H54 (cell line): ENCODE measurements at regions not wholly inside any gene's neighbourhood (a gene's known extent, or its start where the extent isn't known, plus 50 kb on each side); places are given as distances from the start of the nearest gene placed in this dataset.

Experiments
- DNase-seq: peaks from one replicate; pipeline ENCODE4 v3.0.0; 2011; ENCODE audit warnings: low spot score, mixed read lengths; ENCODE audit not compliant: insufficient read length
- FAIRE-seq: peaks from 3 replicates; lab custom pipeline; 2011; peaks lifted over from hg19 to GRCh38; lab: Jason Lieb, UNC
- POLR2A ChIP-seq: IDR thresholded peaks from 2 replicates; pipeline ENCODE4 v1.6.1; 2011; ENCODE audit warnings: low read depth, mild to moderate bottlenecking, low read length

- FAIRE-seq (no peak), DNase-seq (no peak)
- TF ChIP-seq POLR2A = no peak
Measured at GRCh38 chr6:97656706-97657350, 373.8 kb upstream of the MMS22L start.

DNA sequence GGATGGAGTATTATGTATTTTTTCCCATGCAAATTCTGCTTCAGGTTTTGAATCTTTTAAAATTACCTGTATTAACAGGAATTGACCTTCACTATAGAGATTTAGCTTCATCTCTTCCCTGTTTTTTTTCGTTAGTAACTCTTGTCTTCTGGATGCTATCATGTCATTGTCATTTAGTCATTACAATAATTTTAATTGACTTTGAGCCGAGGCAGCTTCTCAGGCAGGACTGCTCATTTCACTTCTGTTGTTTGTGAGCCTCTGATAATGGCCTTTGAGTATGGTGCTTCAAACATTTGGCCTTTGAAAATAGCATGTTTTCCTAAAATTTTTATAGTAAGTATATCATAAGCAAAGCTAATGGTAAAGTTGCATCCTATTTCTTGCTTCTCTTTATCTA, 375.1 kb upstream of the MMS22L start:
- no peak for FAIRE-seq
- TF ChIP-seq POLR2A = no peak
- DNase-seq = no peak

GRCh38 chr6:97663252-97663651, 380.2 kb upstream of the MMS22L start:
- no peak for TF ChIP-seq POLR2A
- FAIRE-seq (no peak), DNase-seq (no peak)

DNA sequence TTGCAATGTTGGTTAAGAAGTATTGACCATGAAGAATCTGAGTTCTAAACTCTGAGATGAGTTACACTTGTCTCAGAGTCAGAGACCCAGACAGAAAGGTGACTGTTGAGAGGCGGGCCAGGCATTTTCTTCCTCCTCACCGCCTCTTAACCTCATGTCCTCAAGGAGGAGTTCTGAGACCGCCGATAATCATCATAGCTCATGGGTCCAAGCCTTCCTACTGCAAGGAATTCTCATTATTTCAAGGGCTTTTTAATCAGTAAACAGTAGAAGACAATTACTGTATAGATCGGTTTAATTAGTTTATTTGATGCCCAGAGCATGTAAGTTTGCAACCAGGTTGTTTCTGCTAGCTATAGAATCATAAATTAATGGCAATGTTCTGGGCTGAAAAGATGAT, 382.4 kb upstream of the MMS22L start:
- no peak for DNase-seq
- no peak for TF ChIP-seq POLR2A
- no peak for FAIRE-seq

DNA sequence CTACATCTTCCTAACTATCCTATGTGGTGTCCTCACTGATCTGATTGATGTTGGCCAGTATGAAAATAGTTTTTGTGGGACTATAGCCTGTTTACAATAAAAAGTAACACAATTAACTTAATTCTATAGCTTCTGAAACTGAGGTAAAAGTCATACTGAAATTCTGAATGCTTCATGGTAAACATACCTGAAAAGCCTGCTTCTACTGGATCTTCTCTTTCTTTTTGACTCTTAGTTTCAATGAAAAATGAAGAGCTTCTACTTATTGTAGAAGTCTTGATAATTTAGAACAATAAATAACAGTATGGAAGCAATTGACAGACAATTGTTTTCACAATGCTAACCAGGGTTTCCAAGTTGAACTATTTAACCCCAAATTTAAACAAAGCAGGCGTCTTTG, 383.9 kb upstream of the MMS22L start:
- no peak for FAIRE-seq
- no peak for TF ChIP-seq POLR2A

DNA sequence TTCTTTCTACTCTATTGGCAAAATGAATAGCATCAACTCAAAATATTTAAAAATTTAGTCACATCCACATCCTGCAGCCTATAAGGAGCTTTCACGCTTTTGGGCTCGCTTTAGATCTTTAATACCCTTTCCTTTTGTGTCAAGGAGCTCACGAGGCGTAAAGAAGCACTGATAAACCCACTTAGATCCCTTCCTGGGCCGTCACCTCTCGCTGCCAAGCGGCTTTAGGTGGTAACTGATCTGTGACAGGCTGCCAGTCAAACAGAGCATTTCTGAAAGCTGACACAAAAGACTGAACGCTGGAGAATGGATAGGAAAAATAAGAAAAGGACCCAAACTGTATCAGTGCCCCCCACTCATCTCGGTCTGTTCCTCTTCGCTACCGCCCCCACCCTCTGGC, 385.7 kb upstream of the MMS22L start:
- TF ChIP-seq POLR2A = no peak
- FAIRE-seq = no peak
- DNase-seq = no peak

More for the DNA sequence above, 383.9 kb upstream of the MMS22L start:
- DNase-seq = no peak

- no peak for FAIRE-seq
- DNase-seq = no peak
- no peak for TF ChIP-seq POLR2A
Measured at GRCh38 chr6:97669191-97670031, 386.4 kb upstream of the MMS22L start.

DNA sequence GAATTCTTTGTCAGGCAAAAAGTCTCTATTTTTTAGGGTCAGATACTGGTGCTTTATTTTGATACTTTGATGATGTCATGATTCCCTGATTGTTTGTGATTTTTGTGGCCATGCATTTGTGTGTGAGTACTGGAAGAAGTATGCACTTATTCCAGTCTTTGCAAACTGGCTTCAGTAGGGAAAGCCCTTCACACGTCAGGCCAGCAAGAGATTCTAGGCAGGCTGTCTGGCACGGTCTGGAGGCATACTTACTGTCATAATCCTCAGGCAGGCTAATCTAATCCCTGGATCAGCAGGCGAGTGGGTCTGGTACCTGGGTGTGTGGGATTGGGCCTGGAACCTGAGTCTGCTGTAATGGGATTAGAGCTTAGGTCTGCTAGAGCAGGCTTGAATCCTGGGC, 391.8 kb upstream of the MMS22L start:
- FAIRE-seq (no peak), DNase-seq (no peak)
- TF ChIP-seq POLR2A = no peak

GRCh38 chr6:97677626-97678025, 394.6 kb upstream of the MMS22L start:
- DNase-seq = no peak
- TF ChIP-seq POLR2A = no peak
- no peak for FAIRE-seq

GRCh38 chr6:97687916-97688315, 404.9 kb upstream of the MMS22L start:
- FAIRE-seq (no peak), DNase-seq (no peak)
- no peak for TF ChIP-seq POLR2A

- TF ChIP-seq POLR2A = no peak
- FAIRE-seq (no peak), DNase-seq (no peak)
Measured at GRCh38 chr6:97689078-97689754, 406.2 kb upstream of the MMS22L start.

DNA sequence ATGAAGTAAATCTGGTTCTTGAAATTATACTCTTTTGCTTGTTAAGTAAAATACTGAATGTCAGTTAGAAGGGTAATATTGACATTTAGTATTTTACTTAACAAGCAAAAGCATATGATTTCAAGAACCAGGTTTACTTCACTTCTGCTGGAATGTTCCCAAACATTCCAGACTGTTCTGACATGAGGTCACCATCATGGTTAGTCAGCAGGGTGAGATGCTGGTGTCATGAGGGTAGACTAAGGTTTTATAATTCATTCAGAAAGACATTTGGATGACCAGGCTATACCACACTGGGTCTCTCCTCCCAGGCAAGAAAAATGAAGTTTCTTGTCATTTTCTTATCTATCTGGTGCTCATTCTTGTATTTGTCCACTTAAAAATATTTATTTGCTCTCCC, 414.4 kb upstream of the MMS22L start:
- peak; percentile 2 for DNase-seq
- no peak for TF ChIP-seq POLR2A
- FAIRE-seq = no peak

- DNase-seq (no peak), FAIRE-seq (no peak)
- TF ChIP-seq POLR2A = no peak
Measured at GRCh38 chr6:97701801-97702200, 418.8 kb upstream of the MMS22L start.

DNA sequence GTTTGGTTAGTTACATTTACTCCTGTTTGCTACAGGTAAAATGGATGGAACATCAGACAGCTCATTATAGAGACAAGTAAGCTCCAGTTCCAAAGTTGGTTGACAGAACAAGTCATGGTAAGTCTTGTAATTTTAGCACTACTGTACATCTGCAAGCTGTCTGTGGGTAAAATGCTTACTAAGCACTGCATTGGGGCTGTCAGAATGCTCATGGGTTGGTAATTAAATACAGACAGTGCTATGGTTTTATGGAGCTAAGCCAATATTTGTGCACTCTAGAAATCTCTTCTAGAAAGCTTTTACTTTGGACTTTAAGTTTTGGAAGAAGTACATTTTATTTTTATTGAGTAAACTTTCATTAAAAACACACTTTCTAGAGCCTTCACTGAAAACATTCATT, 419.2 kb upstream of the MMS22L start:
- FAIRE-seq (no peak), DNase-seq (no peak)
- TF ChIP-seq POLR2A = no peak

DNA sequence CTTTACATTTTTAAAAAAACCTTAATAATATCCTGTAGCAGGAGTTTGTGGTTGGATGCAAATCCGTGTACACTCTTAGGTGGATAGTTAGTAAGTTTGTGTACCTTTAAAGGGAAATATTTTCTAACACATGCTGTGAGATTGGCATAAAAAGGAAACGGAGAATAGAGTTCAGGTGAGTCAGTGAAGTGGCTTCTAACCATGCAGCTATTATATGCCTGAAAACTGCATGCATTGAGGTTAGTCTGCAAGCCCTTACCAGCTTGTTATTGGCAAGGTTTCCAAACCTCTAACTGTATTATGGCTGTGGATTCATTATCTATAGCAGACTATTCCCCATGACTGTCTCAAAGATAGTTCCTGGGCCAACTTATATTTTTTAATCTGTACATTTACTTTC, 420.6 kb upstream of the MMS22L start:
- DNase-seq (no peak), FAIRE-seq (no peak)
- TF ChIP-seq POLR2A = no peak
